MM.1S (cell line): ENCODE measurements at regions not wholly inside any gene's neighbourhood (a gene's known extent, or its start where the extent isn't known, plus 50 kb on each side); places are given as distances from the start of the nearest gene placed in this dataset.

Experiments used
- CTCF ChIP-seq: fragments of 300-600 bp; sonication (generic); IDR thresholded peaks from 2 replicates; pipeline ENCODE4 v1.5.1; 2016; ENCODE audit warnings: antibody characterized with exemption, low read length, mixed read lengths
- EZH2 ChIP-seq: fragments of 300-600 bp; sonication (generic); optimal IDR thresholded peaks from 2 replicates; pipeline ENCODE3; 2017; ENCODE audit warnings: low read depth, mild to moderate bottlenecking, antibody characterized with exemption, low read length, mixed read lengths
- EZH2phosphoT487 ChIP-seq: fragments of 300-600 bp; sonication (generic); IDR thresholded peaks from 2 replicates; pipeline ENCODE4 v1.6.1; 2018; ENCODE audit warnings: antibody characterized with exemption, low read length

DNA sequence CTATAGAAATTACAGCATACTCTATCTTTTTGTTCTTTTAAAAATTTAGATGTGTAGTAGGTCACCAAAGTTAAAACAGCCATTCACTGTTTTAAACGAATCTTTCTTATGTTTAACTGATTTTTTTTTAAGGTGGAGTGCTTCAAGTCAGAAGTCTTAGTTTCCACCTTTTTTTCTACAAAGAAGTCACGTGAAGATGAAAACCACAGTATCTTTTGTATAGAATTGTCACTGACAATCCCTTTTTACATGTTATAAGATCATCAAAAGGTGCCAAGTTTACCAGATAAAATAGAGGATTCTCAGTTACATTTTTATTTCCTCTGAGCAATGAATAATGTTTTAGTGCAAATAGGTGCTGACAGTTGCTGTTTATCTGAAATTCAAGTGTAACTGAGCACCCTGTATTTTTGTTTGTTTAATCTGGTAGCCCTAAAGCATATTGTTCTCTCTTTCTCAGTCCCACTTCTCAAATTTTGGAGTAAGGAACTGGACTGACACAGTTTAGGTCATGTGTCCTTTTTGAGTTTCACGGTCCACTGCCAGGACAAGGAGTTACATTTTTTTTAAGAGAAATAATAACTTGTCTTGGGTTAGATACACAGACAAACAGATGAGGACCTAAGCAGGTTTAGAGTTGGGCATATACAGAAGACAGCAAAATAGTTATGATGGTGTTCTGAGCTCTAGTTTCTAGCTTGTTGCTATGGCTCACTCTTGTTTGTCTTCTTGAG is 233.2 kb upstream of the MBL2 start:
- TF ChIP-seq CTCF: no peak
- no peak for TF ChIP-seq EZH2
- no peak for TF ChIP-seq EZH2phosphoT487
